PFSK-1 (cell line): ENCODE measurements at regions not wholly inside any gene's neighbourhood (a gene's known extent, or its start where the extent isn't known, plus 50 kb on each side); places are given as distances from the start of the nearest gene placed in this dataset.

Source experiments
- POLR2AphosphoS5 ChIP-seq: IDR thresholded peaks from 2 replicates; pipeline ENCODE4 v1.6.1; 2012; ENCODE audit warnings: low read depth, mild to moderate bottlenecking, control low read depth, low read length, moderate library complexity
- REST ChIP-seq, 2 experiments: IDR thresholded peaks; 2 replicates each; pipeline versions ENCODE4 v1.6.1 to v1.8.0; 2011 to 2012; ENCODE audit warnings: low read depth in 2 of 2, low read length in 2 of 2, control low read depth in 1 of 2, inconsistent platforms in 1 of 2, mild to moderate bottlenecking in 1 of 2, moderate library complexity in 1 of 2; ENCODE audit not compliant: insufficient read depth in 1 of 2
- TAF1 ChIP-seq: IDR thresholded peaks from 2 replicates; pipeline ENCODE4 v1.6.1; 2012; ENCODE audit warnings: low read length, control low read depth, borderline replicate concordance; ENCODE audit not compliant: insufficient read depth

- no peak for TF ChIP-seq POLR2AphosphoS5
- no peak for TF ChIP-seq REST (IDR thresholded peaks at IDR 0.05; ENCODE audit: insufficient read depth in 1 of 2, low read depth in 2 of 2, low read length in 2 of 2)
- TF ChIP-seq TAF1, result no peak
Observed at GRCh38 chr12:124371970-124372555, 77.2 kb downstream of the RFLNA start.
